ENCODE measurements at regions not wholly inside any gene's neighbourhood (a gene's known extent, or its start where the extent isn't known, plus 50 kb on each side); places are given as distances from the start of the nearest gene placed in this dataset.

GRCh38 chr21:25005388-25005787, 601.9 kb downstream of the MRPL39 start:
- no peak for TF ChIP-seq EZH2 (IDR thresholded peaks at IDR 0.05)
- no peak for TF ChIP-seq POLR2AphosphoS5 (IDR thresholded peaks at IDR 0.05; ENCODE audit: borderline replicate concordance, low read depth, low read length)
- TF ChIP-seq FOXP2 (optimal IDR thresholded peaks at IDR 0.05; ENCODE audit: control extremely low read depth, extremely low read length, insufficient read depth): no peak

Measured in SK-N-MC (cell line).